NCI-H748 treated with DMSO at 0.1 percent for 48 hours (cell line): ENCODE measurements at regions not wholly inside any gene's neighbourhood (a gene's known extent, or its start where the extent isn't known, plus 50 kb on each side); places are given as distances from the start of the nearest gene placed in this dataset.

Experiments used
- DNase-seq: peaks from one replicate; lab custom pipeline; 2025; lab: John Stamatoyannopoulos, UW

- DNase-seq, result no peak
Observed at GRCh38 chr1:80910426-80910825, 890.3 kb upstream of the ADGRL2 start.

DNA sequence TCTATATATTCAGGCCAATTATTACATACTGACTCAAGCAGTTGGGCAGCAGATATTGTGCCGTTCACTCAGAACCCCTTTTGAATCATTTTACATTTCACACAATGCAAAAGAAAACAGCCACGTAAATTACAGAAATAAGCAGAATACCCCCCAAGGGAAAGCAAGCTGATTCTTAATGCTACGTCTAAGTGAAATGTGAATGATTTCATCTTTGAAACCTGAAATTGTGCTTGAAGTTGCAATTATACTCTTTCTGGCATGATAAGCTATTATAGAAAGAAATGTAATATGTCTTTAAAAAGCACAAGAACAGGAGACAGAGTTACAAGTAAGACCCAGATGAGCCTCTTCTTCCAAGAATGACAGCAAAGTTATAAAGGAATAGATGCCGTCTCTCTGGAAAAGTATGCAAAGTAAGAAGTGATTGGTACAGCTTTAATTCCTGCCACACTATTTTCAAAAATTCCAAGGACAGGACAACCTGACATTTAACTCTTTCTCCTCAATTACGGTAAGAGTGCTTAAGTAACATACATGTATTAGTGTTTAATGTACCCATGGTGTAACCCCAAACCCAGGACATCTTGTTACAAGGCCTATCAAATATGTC is 891.5 kb upstream of the ADGRL2 start:
- DNase-seq, result no peak

- no peak for DNase-seq
Observed at GRCh38 chr1:80896781-80897356, 903.9 kb upstream of the ADGRL2 start.

- DNase-seq, result no peak
Observed at GRCh38 chr1:80894921-80895320, 905.8 kb upstream of the ADGRL2 start.

DNA sequence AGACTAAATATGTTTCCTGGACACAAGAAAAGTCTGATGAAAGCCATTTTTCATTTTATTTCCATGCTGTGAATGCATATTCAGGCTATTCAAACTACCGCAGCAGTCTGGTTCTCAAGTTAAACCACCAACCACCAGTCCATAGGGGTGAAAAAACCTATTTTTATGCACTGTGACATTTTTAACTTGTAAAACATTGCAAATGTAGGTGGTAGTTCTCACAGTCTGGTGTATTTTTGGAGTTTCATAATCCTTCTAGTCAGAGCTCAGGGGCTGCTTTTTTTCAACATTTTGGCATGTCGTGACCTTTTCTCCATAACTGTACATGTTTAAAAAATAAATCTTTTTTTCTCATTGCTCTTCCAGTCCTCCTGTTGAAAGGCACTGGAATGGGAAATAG is 907.6 kb upstream of the ADGRL2 start:
- DNase-seq, result no peak

DNA sequence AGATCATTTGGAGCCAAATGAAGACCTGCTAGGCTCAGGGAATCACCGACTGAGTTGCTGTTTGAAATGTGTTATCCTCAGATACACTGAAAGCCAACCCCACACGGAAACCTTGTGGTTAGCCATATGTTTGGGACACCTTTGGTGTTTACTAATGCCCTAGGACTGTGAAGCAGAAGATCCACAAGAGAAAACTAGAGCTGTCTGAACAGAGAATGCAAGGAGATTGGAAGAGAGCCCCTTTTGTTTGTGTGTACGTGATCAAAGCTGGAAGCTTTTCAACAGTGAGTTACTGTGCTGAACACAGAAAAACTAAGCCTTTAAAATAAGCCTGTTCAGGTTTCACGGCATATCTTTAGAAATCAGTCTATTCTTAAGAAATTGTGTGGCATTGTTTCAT is 908.2 kb upstream of the ADGRL2 start:
- no peak for DNase-seq

DNA sequence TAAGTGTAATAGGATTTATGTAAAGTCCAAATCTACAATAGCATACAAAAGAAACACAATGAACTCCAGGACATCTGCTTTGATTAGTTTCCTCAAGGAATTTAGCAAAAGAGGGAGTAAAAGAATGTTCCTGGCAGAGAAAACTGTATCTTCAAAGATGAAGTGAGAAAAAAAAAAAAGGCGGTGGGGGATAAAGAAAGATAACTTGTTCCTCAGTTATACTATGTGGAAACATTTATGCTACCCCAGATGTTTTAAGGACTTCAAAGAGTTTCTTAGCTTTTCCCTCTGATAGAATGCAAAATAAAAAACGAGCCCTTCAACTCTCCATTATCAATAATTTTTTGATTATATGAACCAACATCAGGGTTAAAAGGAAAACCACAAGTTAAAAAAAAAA is 908.9 kb upstream of the ADGRL2 start:
- DNase-seq, result no peak

DNA sequence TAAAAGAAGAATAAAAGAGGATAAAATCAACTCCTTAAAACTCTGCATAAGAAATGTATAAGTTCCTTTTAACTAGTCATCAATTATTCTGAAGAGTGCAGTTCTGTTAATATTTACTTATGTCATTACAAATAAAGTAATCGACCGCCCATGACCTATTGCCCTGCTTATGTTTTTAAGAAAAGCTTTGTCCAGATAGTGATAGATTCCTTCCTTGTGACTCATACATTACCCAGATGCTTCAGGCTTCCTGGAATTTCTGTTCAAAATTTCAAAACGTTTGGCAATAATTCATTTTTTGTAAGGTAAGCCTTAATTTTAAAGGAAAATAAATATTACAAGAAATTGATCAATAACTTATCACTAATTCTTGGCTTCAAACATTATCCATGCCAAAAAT is 918.2 kb upstream of the ADGRL2 start:
- DNase-seq, result no peak

DNA sequence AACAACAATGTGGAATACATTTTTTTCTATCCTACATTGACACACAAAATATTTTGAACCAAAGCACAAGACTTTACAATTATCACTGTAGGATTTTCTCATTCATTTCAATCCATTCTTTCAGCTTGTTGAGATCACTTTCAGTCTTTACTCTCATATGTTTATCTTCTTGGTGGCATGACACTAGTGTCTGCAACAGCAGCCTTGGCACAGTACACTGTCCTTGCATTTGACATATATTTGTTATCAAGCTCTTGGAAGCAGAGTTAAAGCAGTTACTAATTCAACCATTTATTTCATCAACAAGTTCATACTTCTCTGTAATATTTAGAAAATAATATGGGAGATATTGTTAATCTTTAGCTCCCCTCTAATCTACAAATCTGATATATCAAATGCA is 922.4 kb upstream of the ADGRL2 start:
- DNase-seq, result no peak

GRCh38 chr1:80876035-80876434 is 924.7 kb upstream of the ADGRL2 start:
- DNase-seq, result no peak

DNA sequence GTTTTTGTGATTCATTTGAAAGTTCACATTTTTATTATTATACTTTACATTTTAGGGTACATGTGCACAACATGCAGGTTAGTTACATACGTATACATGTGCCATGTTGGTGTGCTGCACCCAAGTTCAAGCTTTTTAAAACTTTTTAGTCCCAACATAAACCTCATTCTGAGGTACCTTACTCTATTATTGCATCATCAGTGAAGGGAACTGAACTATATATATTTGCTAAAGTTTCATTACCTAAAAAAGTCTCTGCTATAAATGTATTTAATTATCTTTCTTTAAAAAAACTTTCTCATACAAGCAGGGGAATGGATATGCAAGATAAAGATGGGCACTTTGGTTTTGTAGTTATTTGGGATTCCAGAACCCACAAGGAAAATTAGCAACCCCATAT is 931.4 kb upstream of the ADGRL2 start:
- no peak for DNase-seq

DNA sequence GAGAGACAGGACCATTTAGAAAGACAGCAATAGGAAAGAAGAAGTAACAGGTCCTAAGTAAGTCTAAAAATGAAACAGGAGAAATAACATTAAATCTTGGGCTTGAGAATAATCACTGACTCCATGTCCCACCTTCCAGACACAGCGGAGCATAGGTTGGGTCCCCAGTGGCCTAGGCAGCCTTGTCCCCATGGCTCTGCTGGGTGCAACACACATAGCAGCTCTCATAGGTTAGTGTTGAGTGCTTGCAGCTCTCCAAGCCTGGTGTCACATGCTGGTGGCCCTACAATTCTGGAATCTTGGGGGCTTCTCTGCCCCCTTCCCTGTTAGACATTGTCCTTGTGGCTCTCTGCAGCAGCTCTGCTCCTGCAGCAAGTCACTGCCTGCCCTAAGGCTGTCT is 952.8 kb upstream of the ADGRL2 start:
- DNase-seq, result no peak

- DNase-seq, result no peak
Observed at GRCh38 chr1:80846966-80847365, 953.8 kb upstream of the ADGRL2 start.

DNA sequence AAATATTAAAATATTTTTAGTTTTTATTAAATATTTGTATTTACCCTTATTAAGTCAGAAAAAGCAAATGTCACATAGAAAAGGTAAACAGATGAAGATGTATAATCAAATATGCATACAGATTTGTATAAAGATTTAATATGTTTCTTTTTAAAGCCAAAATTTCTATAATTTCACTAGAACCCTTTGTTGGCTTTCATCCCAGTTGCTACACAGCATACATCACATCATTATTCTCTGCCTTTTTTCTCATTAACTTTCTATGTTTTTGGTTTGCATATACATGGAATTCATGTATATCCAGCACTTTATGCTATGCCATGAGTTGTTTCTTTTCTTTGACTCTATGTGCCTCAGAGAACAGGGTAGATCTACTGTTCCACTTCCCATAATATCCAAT is 957.9 kb upstream of the ADGRL2 start:
- no peak for DNase-seq

DNA sequence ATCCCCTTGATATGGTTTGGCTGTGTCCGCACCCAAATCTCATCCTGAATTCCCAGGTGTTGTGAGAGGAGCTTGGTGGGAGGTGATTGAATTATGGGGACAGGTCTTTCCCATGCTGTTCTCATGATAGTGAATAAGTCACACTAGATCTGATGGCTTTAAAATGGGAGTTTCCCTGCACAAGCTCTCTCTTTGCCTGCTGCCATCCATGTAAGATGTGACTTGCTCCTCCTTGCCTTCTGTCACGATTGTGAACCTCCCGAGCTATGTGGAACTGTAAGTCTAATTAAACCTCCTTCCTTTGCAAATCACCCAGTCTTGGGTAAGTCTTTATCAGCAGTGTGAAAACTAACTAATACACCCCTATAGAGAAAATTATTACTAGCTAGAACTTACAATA is 959.5 kb upstream of the ADGRL2 start:
- no peak for DNase-seq

- no peak for DNase-seq
Observed at GRCh38 chr1:80837066-80837465, 963.7 kb upstream of the ADGRL2 start.

DNA sequence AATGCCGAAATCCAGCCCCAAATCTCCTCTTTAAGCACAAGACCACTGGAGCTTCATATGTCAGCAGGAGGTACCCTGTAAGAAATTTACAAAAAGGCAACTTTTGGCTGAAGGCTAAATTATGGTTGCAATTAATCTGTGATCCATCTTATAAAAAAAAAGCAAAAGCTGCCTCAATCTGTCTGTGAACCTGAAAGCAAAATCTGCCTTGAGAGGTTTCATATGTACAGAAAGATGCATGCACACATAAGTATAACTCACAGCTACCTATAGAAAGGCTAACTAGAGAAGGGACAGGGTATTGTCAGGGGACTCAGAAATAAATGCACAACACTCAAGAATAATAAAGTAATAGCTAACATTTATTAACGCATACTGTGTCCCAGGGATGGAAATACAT is 964.2 kb upstream of the ADGRL2 start:
- DNase-seq, result no peak

GRCh38 chr1:80827666-80828065 is 973.1 kb upstream of the ADGRL2 start:
- DNase-seq, result no peak

GRCh38 chr1:80825067-80825466 is 975.7 kb upstream of the ADGRL2 start:
- DNase-seq, result no peak

DNA sequence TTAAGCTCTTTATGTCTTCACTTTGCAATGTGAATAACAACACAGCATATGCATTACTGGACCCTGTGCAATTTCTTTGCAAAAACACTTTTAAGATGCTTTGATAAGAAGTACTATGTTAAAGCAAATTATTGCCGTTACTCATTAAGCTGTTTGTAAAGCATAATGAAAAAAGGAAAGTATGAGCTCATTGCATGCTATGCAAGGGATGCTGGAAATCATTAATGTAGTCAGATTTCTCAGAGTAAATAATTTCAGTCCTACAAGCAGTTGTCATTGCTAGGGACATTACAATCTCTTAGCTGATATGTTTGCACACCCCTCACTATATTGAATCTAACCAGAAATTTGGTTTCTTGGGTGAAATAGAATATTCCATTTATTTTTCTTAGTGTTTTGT is 982.5 kb upstream of the ADGRL2 start:
- no peak for DNase-seq

GRCh38 chr1:80807981-80808380 is 992.8 kb upstream of the ADGRL2 start:
- no peak for DNase-seq

GRCh38 chr1:80806431-80806830 is 994.3 kb upstream of the ADGRL2 start:
- DNase-seq, result no peak

- DNase-seq, result no peak
Observed at GRCh38 chr1:80801695-80802094, 999.0 kb upstream of the ADGRL2 start.

DNA sequence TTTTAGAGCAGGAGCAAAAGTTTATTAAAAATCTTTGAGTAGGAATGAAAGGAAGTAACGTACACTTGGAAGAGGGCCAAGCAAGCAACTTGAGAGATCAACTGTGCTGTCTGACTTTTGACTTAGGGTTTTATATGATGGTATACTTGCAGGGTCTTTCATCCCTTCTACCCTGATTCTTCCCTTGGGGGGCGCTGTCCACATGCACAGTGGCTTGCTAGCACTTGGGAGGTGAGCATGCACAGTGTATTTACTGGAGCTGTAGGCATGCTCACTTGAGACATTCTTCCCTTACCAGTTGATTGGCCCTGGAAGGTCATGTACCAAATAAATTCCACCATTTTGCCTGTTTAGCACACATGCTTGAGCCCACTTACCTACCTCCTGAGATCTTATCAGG is 1001.3 kb upstream of the ADGRL2 start:
- DNase-seq, result no peak

- DNase-seq, result no peak
Observed at GRCh38 chr1:80779275-80779674, 1021.5 kb upstream of the ADGRL2 start.
